Suppressor macrophage (primary cell): ENCODE measurements at regions not wholly inside any gene's neighbourhood (a gene's known extent, or its start where the extent isn't known, plus 50 kb on each side); places are given as distances from the start of the nearest gene placed in this dataset.
"Not testable (repeated sequence)": the region's sequence is repeated elsewhere in the genome, so short reads cannot be mapped to it uniquely, and the experiment has no call there.

ENCODE experiments used
- DNase-seq, 4 experiments: peaks; one replicate each; pipeline ENCODE4 v3.0.0-alpha.2; 2020 to 2022

- no peak for DNase-seq
Measured at GRCh38 chr13:89057274-89057673, 1386.1 kb downstream of the SLITRK5 start.

- no peak for DNase-seq
Measured at GRCh38 chr13:89057862-89058261, 1386.7 kb downstream of the SLITRK5 start.

- DNase-seq = no peak
Measured at GRCh38 chr13:89061821-89062220, 1390.7 kb downstream of the SLITRK5 start.

- DNase-seq = peak; percentile 58 to 82 (median 70)
Measured at GRCh38 chr13:89066868-89067466, 1395.8 kb downstream of the SLITRK5 start.

- no peak for DNase-seq
Measured at GRCh38 chr13:89072979-89073378, 1401.8 kb downstream of the SLITRK5 start.

GRCh38 chr13:89076622-89077021 is 1405.5 kb downstream of the SLITRK5 start:
- DNase-seq = no peak

- peak in 1 of 4 experiments; percentile 6 for DNase-seq
Measured at GRCh38 chr13:89082623-89083022, 1411.5 kb downstream of the SLITRK5 start.

- not testable (repeated sequence) for DNase-seq
Measured at GRCh38 chr13:89088107-89088506, 1416.9 kb downstream of the SLITRK5 start.

GRCh38 chr13:89097994-89098393 is 1426.8 kb downstream of the SLITRK5 start:
- DNase-seq = peak in 2 of 4 experiments; percentile 18 to 44

- DNase-seq = no peak
Measured at GRCh38 chr13:89113744-89114143, 1442.6 kb downstream of the SLITRK5 start.

GRCh38 chr13:89115307-89115706 is 1444.1 kb downstream of the SLITRK5 start:
- no peak for DNase-seq

- DNase-seq = no peak
Measured at GRCh38 chr13:89136678-89137077, 1465.5 kb downstream of the SLITRK5 start.

- DNase-seq = no peak
Measured at GRCh38 chr13:89150362-89150761, 1479.2 kb downstream of the SLITRK5 start.

GRCh38 chr13:89153941-89154340 is 1482.8 kb downstream of the SLITRK5 start:
- DNase-seq = no peak

GRCh38 chr13:89163096-89163495 is 1491.9 kb downstream of the SLITRK5 start:
- no peak for DNase-seq

GRCh38 chr13:89165685-89166084 is 1494.5 kb downstream of the SLITRK5 start:
- no peak for DNase-seq

GRCh38 chr13:89169951-89170350 is 1498.8 kb downstream of the SLITRK5 start:
- DNase-seq = no peak

GRCh38 chr13:89181041-89181440 is 1509.9 kb downstream of the SLITRK5 start:
- no peak for DNase-seq

- no peak for DNase-seq
Measured at GRCh38 chr13:89199138-89199537, 1528.0 kb downstream of the SLITRK5 start.

GRCh38 chr13:89204435-89204834 is 1533.3 kb downstream of the SLITRK5 start:
- DNase-seq = no peak

- no peak for DNase-seq
Measured at GRCh38 chr13:89205856-89206520, 1534.8 kb downstream of the SLITRK5 start.

- no peak for DNase-seq
Measured at GRCh38 chr13:89212186-89212585, 1541.0 kb downstream of the SLITRK5 start.

- no peak for DNase-seq
Measured at GRCh38 chr13:89214185-89214584, 1543.0 kb downstream of the SLITRK5 start.

GRCh38 chr13:89215319-89215718 is 1544.1 kb downstream of the SLITRK5 start:
- not testable (repeated sequence) for DNase-seq

- DNase-seq = no peak
Measured at GRCh38 chr13:89217813-89218212, 1546.6 kb downstream of the SLITRK5 start.
